SK-N-SH (cell line): ENCODE measurements at regions not wholly inside any gene's neighbourhood (a gene's known extent, or its start where the extent isn't known, plus 50 kb on each side); places are given as distances from the start of the nearest gene placed in this dataset.
A peak's percentile ranks its signal among the peaks of the same experiment; 100 is the strongest.

ENCODE experiments used
- CTCF ChIA-PET: fragments of 300-600, 350-600 bp; formaldehyde crosslinking; extraction: SDS; loops from one replicate; lab custom pipeline; 2021; lab: Yijun Ruan, JAX
- POLR2A ChIA-PET: fragments of 350-600 bp; sonication (Branson Sonifier 250); formaldehyde crosslinking; extraction: SDS; loops from one replicate; lab custom pipeline; 2020; ENCODE audit warnings: antibody characterized with exemption, inconsistent platforms; lab: Yijun Ruan, JAX
- DNase-seq: peaks from one replicate; pipeline ENCODE4 v3.0.0; 2012
- H2AFZ ChIP-seq: fragments of 200-600 bp; sonication (generic); 2 replicates; pipeline ENCODE4 v1.8.1; 2016; ENCODE audit warnings: antibody characterized with exemption, mild to moderate bottlenecking, low read depth
- H3F3A ChIP-seq: fragments of 200-600 bp; sonication (generic); replicated peaks from 2 replicates; pipeline ENCODE3; 2016; ENCODE audit warnings: antibody characterized with exemption, mild to moderate bottlenecking; ENCODE audit not compliant: insufficient read depth
- H3K27ac ChIP-seq, 2 experiments: fragments of 200-500 bp in 1 of 2; fragments of 200-600 bp in 1 of 2; sonication (Bioruptor generic) in 1 of 2; sonication (generic), shearing (Covaris generic) in 1 of 2; 2 replicates each; pipeline versions ENCODE4 v1.5.1 to v1.6.1; 2014 to 2016; ENCODE audit warnings: low read depth in 2 of 2, inconsistent platforms in 1 of 2, low read length in 1 of 2, mild to moderate bottlenecking in 1 of 2, mixed read lengths in 1 of 2
- H3K27me3 ChIP-seq: fragments of 200-600 bp; sonication (generic), shearing (Covaris generic); 2 replicates; pipeline ENCODE4 v1.6.1; 2016; ENCODE audit warnings: mixed run types; ENCODE audit not compliant: insufficient read depth
- H3K36me3 ChIP-seq, 2 experiments: fragments of 200-500 bp in 1 of 2; fragments of 200-600 bp in 1 of 2; sonication (Bioruptor generic) in 1 of 2; sonication (generic) in 1 of 2; replicated peaks in 1 of 2; 2 replicates each; pipeline versions ENCODE3 to v1.5.1; 2014 to 2016; ENCODE audit warnings: low read length in 1 of 2, mild to moderate bottlenecking in 1 of 2; ENCODE audit not compliant: insufficient read depth in 2 of 2, control insufficient read depth in 1 of 2
- H3K4me1 ChIP-seq, 2 experiments: fragments of 200-500 bp in 1 of 2; fragments of 200-600 bp in 1 of 2; sonication (Bioruptor generic) in 1 of 2; sonication (generic), shearing (Covaris generic) in 1 of 2; 2 replicates each; pipeline versions ENCODE4 v1.5.1 to v1.6.1; 2014 to 2016; ENCODE audit warnings: low read depth in 1 of 2, low read length in 1 of 2, mixed run types in 1 of 2; ENCODE audit not compliant: insufficient read depth in 2 of 2, control insufficient read depth in 1 of 2
- H3K4me2 ChIP-seq: fragments of 200-600 bp; sonication (generic), shearing (Covaris generic); 2 replicates; pipeline ENCODE4 v1.6.1; 2017; ENCODE audit warnings: mixed run types
- H3K4me3 ChIP-seq, 2 experiments: fragments of 200-500 bp in 1 of 2; fragments of 200-600 bp in 1 of 2; sonication (Bioruptor generic) in 1 of 2; sonication (generic), shearing (Covaris generic) in 1 of 2; 2 replicates each; pipeline versions ENCODE4 v1.5.1 to v1.8.1; 2014 to 2016; ENCODE audit warnings: low read depth in 2 of 2, inconsistent platforms in 1 of 2, low read length in 1 of 2, mild to moderate bottlenecking in 1 of 2, mixed read lengths in 1 of 2, moderate library complexity in 1 of 2
- H3K79me2 ChIP-seq: fragments of 200-600 bp; sonication (generic); 2 replicates; pipeline ENCODE4 v1.8.1; 2017; ENCODE audit warnings: mild to moderate bottlenecking; ENCODE audit not compliant: insufficient read depth
- H3K9ac ChIP-seq: fragments of 200-600 bp; sonication (generic); 2 replicates; pipeline ENCODE4 v1.6.1; 2017; ENCODE audit warnings: mixed run types
- H3K9me2 ChIP-seq: fragments of 200-600 bp; sonication (generic); 2 replicates; pipeline ENCODE4 v1.6.1; 2017; ENCODE audit warnings: mixed run types
- H3K9me3 ChIP-seq: fragments of 200-600 bp; sonication (generic); 2 replicates; pipeline ENCODE4 v1.6.1; 2017; ENCODE audit warnings: mixed run types, mild to moderate bottlenecking, moderate library complexity
- H4K20me1 ChIP-seq: fragments of 200-600 bp; sonication (generic); 2 replicates; pipeline ENCODE4 v1.6.1; 2017; ENCODE audit warnings: mild to moderate bottlenecking, mixed run types; ENCODE audit not compliant: insufficient read depth
- EP300 ChIP-seq, 2 experiments: IDR thresholded peaks; 2 replicates each; pipeline versions ENCODE4 v1.4.0 to v1.6.1; 2012; ENCODE audit warnings: borderline replicate concordance in 1 of 2, low read depth in 1 of 2, low read length in 1 of 2
- EZH2phosphoT487 ChIP-seq: fragments of 200-600 bp; sonication (generic); IDR thresholded peaks from 2 replicates; pipeline ENCODE4 v1.6.1; 2017; ENCODE audit warnings: low read depth, mixed run types, mild to moderate bottlenecking, antibody characterized with exemption, moderate library complexity, borderline replicate concordance
- GATA2 ChIP-seq: sonication (generic); formaldehyde crosslinking; IDR thresholded peaks from 2 replicates; pipeline ENCODE4 v1.5.0; 2020; ENCODE audit warnings: mild to moderate bottlenecking, missing genetic modification reagents
- MAX ChIP-seq: IDR thresholded peaks from 2 replicates; pipeline ENCODE4 v1.4.0; 2012; ENCODE audit warnings: low read depth
- MXI1 ChIP-seq: IDR thresholded peaks from 2 replicates; pipeline ENCODE4 v1.6.1; 2012; ENCODE audit warnings: mild to moderate bottlenecking, low read depth, low read length, improper control_type of control experiment
- NFIC ChIP-seq: IDR thresholded peaks from 2 replicates; pipeline ENCODE4 v1.4.0; 2012; ENCODE audit warnings: borderline replicate concordance
- REST ChIP-seq: IDR thresholded peaks from 2 replicates; pipeline ENCODE4 v1.6.1; 2012; ENCODE audit warnings: mild to moderate bottlenecking, low read depth, low read length, moderate library complexity
- RFX5 ChIP-seq: IDR thresholded peaks from 2 replicates; pipeline ENCODE4 v1.6.1; 2012; ENCODE audit warnings: mild to moderate bottlenecking, improper control_type of control experiment, low read length
- TAF1 ChIP-seq: IDR thresholded peaks from 2 replicates; pipeline ENCODE4 v1.6.1; 2012; ENCODE audit warnings: low read depth, mild to moderate bottlenecking, low read length, moderate library complexity, borderline replicate concordance
- TCF12 ChIP-seq: IDR thresholded peaks from 2 replicates; pipeline ENCODE4 v1.4.0; 2012
- TEAD4 ChIP-seq: IDR thresholded peaks from 2 replicates; pipeline ENCODE4 v1.4.0; 2012; ENCODE audit warnings: mild to moderate bottlenecking, borderline replicate concordance; ENCODE audit not compliant: insufficient read depth
- USF1 ChIP-seq: IDR thresholded peaks from 2 replicates; pipeline ENCODE4 v1.4.0; 2012; ENCODE audit warnings: low read depth, borderline replicate concordance
- USF2 ChIP-seq: fragments of 150-350 bp; IDR thresholded peaks from 2 replicates; pipeline ENCODE4 v1.6.1; 2017; ENCODE audit warnings: antibody characterized with exemption, low read length, low read depth, borderline replicate concordance
- WGBS: methylation state at CpG from one replicate; pipeline ENCODE4 v1.1.6; 2017; ENCODE audit warnings: low lambda C conversion rate; 5-methylcytosine and 5-hydroxymethylcytosine counted together

- Histone ChIP-seq H3K27me3 (no peaks in the 10 kb centered on the region), H3K4me1 (peaks cover 0 to 9% of the 10 kb centered on the region in 2 experiments; a peak in 1 of 4 replicates), H4K20me1 (no peaks in the 10 kb centered on the region)
- TF ChIP-seq MAX (no peak), TEAD4 (0 out of 2 replicates have a peak, but pooled peaks have one; percentile 15), EP300 (IDR thresholded peaks at IDR 0.05; ENCODE audit: borderline replicate concordance in 1 of 2, low read depth in 1 of 2, low read length in 1 of 2) (peak in 1 of 2 experiments; percentile 74; a peak in 2 of 4 replicates), GATA2 (CRISPR knock-in tag) (peak; percentile 63), EZH2phosphoT487 (no peak), NFIC (no peak)
- TF ChIP-seq, all 33 proteins: peak for 3
- ChIA-PET CTCF (no interaction called here), POLR2A (no interaction called here)
- peak; percentile 38 for DNase-seq
- H3K27ac ChIP-seq = peak overlapping the region in 1 of 2 experiments; percentile 36; a peak in 2 of 4 replicates
- no peak overlapping the region for H3K4me3 ChIP-seq
- H3K9me2 ChIP-seq = no peaks in the 10 kb centered on the region
- no peaks in the 10 kb centered on the region for H3K36me3 ChIP-seq
- H2AFZ ChIP-seq = no peak overlapping the region
- H3F3A ChIP-seq = no peaks in the 10 kb centered on the region
- no peaks in the 10 kb centered on the region for H3K79me2 ChIP-seq
- 8% methylated on average over 2 of the region's 2 CpGs for WGBS
- H3K9me3 ChIP-seq = no peaks in the 10 kb centered on the region
- H3K9ac ChIP-seq = no peak overlapping the region
- no peak overlapping the region for H3K4me2 ChIP-seq
These were observed 71.7 kb upstream of the LIMCH1 start for GRCh38 chr4:41466249-41466648.

GRCh38 chr4:41468122-41468521 lies 69.8 kb upstream of the LIMCH1 start:
- Histone ChIP-seq H2AFZ (no peak overlapping the region), H3K27me3 (no peaks in the 10 kb centered on the region), H3K9me2 (no peaks in the 10 kb centered on the region), H3K36me3 (no peaks in the 10 kb centered on the region), H3K4me2 (no peak overlapping the region), H3K4me3 (no peak overlapping the region), H4K20me1 (no peaks in the 10 kb centered on the region), H3K9me3 (no peaks in the 10 kb centered on the region), H3K9ac (no peak overlapping the region), H3K4me1 (peaks cover 0 to 4% of the 10 kb centered on the region in 2 experiments; a peak in 1 of 4 replicates), H3F3A (no peaks in the 10 kb centered on the region), H3K79me2 (no peaks in the 10 kb centered on the region), H3K27ac (no peak overlapping the region)
- TF ChIP-seq USF2 (no peak), TCF12 (no peak), MAX (no peak), TEAD4 (no peak), REST (no peak), RFX5 (no peak), GATA2 (CRISPR knock-in tag) (no peak), USF1 (no peak), TAF1 (no peak), MXI1 (no peak)
- 44% methylated on average over 1 of the region's 1 CpG for WGBS
- ChIA-PET POLR2A (no interaction called here), CTCF (interaction anchor here (0.8 to 1.2 kb wide), 2 partner anchors 9 to 11 kb away, joined by 3 read pairs; no protein-coding TSS in a partner anchor)
- DNase-seq = no peak
